Spleen (tissue), 11 donors: ENCODE measurements at regions not wholly inside any gene's neighbourhood (a gene's known extent, or its start where the extent isn't known, plus 50 kb on each side); places are given as distances from the start of the nearest gene placed in this dataset.

ENCODE experiments used
- DNase-seq: peaks from one replicate; pipeline ENCODE4 v3.0.0-alpha.2; 2020
- H3K27ac ChIP-seq, 8 donors: fragments of 200-600 bp; sonication (generic) in 7 of 8; 1 replicate in 4 of 8; 2 replicates in 4 of 8; pipeline versions ENCODE4 v1.5.0 to v1.8.0; 2016 to 2021; ENCODE audit warnings: inconsistent platforms in 4 of 8, mild to moderate bottlenecking in 4 of 8, moderate library complexity in 1 of 8
- H3K27me3 ChIP-seq, 7 donors: fragments of 200-600 bp; sonication (generic) in 6 of 7; replicated peaks in 1 of 7; 1 replicate in 4 of 7; 2 replicates in 3 of 7; pipeline versions ENCODE4 v1.5.0 to v1.8.0; 2016 to 2021; ENCODE audit warnings: inconsistent platforms in 3 of 7, mild to moderate bottlenecking in 1 of 7
- H3K36me3 ChIP-seq, 6 donors: fragments of 200-600 bp; sonication (generic) in 5 of 6; 1 replicate in 4 of 6; 2 replicates in 2 of 6; pipeline versions ENCODE4 v1.5.0 to v1.8.0; 2016 to 2021; ENCODE audit warnings: inconsistent platforms in 2 of 6
- H3K4me1 ChIP-seq, 6 donors: fragments of 200-600 bp; sonication (generic) in 5 of 6; 1 replicate in 3 of 6; 2 replicates in 3 of 6; pipeline versions ENCODE4 v1.5.0 to v1.8.0; 2016 to 2021; ENCODE audit warnings: inconsistent platforms in 3 of 6
- H3K4me3 ChIP-seq, 8 donors: fragments of 200-600 bp; sonication (generic) in 7 of 8; 1 replicate in 4 of 8; 2 replicates in 4 of 8; pipeline versions ENCODE4 v1.5.0 to v1.8.0; 2016 to 2021; ENCODE audit warnings: inconsistent platforms in 4 of 8, mild to moderate bottlenecking in 4 of 8, moderate library complexity in 2 of 8
- H3K9me3 ChIP-seq, 8 donors: fragments of 200-600 bp; sonication (generic) in 7 of 8; 1 replicate in 4 of 8; 2 replicates in 4 of 8; pipeline versions ENCODE4 v1.5.0 to v1.8.0; 2016 to 2021; ENCODE audit warnings: inconsistent platforms in 4 of 8
- POLR2A ChIP-seq, 3 donors: fragments of 450-650 bp; IDR thresholded peaks; one replicate each; pipeline ENCODE4 v1.5.1; 2017; ENCODE audit warnings: antibody characterized with exemption in 3 of 3, mild to moderate bottlenecking in 1 of 3
- POLR2AphosphoS5 ChIP-seq, 3 donors: sonication (generic); formaldehyde crosslinking; IDR thresholded peaks; one replicate each; pipeline ENCODE4 v1.5.1; 2017; ENCODE audit warnings: antibody characterized with exemption in 3 of 3
- WGBS, 5 donors: extraction: QIAGEN DNeasy Blood & Tissue Kit in 3 of 5; methylation state at CpG; one replicate each; pipeline versions ENCODE4 v1.1.5 to v1.1.7; 2013 to 2018; 5-methylcytosine and 5-hydroxymethylcytosine counted together
- intact Hi-C: fragments of 100-400 bp; cut with DNase I; formaldehyde crosslinking; loops from one replicate; pipeline ENCODE4 v1.15.0; 2023; ENCODE audit warnings: low total_unique reads
- TF ChIP-seq, protein P1 (sequence below), 11 experiments: fragments of 200-600 bp in 7 of 11; fragments of 450-650 bp in 4 of 11; sonication (generic) in 4 of 11; IDR thresholded peaks in 8 of 11; conservative IDR thresholded peaks in 3 of 11; 1 replicate in 7 of 11; 2 replicates in 4 of 11; pipeline versions ENCODE4 v1.4.0 to v1.8.0; 2016 to 2021; ENCODE audit warnings: antibody characterized with exemption in 11 of 11, inconsistent platforms in 4 of 11, mild to moderate bottlenecking in 1 of 11
- donor health status: healthy with polysubstance abuse.
- donor health status: DM: no; HTN: no; CAD: no; lungs with moderate emphysema.
- donor health status: DM: no; HTN: no; CAD: no.
- donor health status: Bipolar disorder and iron deficiency.
- donor health status: healthy.
- donor health status: DM: no; HTN: no; CAD: no.
- donor health status: DM: yes; HTN: yes; CAD: no.

DNA sequence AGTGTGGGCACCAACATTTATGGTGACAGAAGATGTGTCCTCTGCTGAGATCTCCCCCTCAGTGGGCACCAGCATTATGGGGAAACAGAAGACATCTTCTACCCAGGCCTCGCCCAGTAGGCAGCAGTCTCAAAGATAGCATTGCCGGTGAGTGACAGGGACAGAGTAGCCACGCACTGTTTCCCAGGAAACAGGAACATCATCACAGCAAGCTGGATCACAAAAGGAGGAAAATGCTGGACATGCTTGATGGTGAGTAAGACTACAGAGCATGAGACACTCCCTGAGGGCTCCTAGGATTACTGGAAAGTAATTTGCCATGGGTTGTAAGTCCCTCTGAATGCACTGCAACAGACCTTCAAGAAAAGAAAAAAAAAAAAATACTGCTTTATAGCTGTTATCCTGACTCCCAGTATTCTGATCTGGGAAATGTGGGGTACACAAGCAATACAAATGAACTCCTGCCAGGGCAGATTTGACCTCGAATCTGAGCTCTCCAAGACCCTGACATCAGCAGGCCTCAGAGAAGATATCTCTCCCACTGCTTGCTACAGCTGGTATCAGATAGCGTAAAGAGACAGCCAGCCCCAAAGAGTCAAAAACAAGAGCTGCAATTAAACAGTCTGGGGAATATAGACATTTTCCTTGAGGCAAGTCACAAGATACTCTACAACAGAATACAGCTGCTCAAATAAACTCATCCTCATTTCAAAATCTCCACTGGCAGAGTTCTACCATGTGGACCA lies 180.4 kb downstream of the RBM26 start:
- DNase-seq, result no peak
- Histone ChIP-seq H3K27me3 (no peaks in the 10 kb centered on the region), H3K4me1 (peaks cover 0 to 8% (median 0%) of the 10 kb centered on the region in 6 donors), H3K4me3 (no peak overlapping the region), H3K36me3 (no peaks in the 10 kb centered on the region), H3K9me3 (no peaks in the 10 kb centered on the region), H3K27ac (no peak overlapping the region)
- TF ChIP-seq, protein P1, sequence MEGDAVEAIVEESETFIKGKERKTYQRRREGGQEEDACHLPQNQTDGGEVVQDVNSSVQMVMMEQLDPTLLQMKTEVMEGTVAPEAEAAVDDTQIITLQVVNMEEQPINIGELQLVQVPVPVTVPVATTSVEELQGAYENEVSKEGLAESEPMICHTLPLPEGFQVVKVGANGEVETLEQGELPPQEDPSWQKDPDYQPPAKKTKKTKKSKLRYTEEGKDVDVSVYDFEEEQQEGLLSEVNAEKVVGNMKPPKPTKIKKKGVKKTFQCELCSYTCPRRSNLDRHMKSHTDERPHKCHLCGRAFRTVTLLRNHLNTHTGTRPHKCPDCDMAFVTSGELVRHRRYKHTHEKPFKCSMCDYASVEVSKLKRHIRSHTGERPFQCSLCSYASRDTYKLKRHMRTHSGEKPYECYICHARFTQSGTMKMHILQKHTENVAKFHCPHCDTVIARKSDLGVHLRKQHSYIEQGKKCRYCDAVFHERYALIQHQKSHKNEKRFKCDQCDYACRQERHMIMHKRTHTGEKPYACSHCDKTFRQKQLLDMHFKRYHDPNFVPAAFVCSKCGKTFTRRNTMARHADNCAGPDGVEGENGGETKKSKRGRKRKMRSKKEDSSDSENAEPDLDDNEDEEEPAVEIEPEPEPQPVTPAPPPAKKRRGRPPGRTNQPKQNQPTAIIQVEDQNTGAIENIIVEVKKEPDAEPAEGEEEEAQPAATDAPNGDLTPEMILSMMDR (IDR thresholded peaks at IDR 0.05 in 8 of 11, conservative IDR thresholded peaks at IDR 0.05 in 3 of 11), result no peak
- TF ChIP-seq POLR2AphosphoS5 (IDR thresholded peaks at IDR 0.05) (no peak), POLR2A (IDR thresholded peaks at IDR 0.05) (no peak)
- intact Hi-C loops, result no loop called here
- 51 to 74% (median 71%) methylated on average over 5 of the region's 5 CpGs for WGBS, 5 donors

DNA sequence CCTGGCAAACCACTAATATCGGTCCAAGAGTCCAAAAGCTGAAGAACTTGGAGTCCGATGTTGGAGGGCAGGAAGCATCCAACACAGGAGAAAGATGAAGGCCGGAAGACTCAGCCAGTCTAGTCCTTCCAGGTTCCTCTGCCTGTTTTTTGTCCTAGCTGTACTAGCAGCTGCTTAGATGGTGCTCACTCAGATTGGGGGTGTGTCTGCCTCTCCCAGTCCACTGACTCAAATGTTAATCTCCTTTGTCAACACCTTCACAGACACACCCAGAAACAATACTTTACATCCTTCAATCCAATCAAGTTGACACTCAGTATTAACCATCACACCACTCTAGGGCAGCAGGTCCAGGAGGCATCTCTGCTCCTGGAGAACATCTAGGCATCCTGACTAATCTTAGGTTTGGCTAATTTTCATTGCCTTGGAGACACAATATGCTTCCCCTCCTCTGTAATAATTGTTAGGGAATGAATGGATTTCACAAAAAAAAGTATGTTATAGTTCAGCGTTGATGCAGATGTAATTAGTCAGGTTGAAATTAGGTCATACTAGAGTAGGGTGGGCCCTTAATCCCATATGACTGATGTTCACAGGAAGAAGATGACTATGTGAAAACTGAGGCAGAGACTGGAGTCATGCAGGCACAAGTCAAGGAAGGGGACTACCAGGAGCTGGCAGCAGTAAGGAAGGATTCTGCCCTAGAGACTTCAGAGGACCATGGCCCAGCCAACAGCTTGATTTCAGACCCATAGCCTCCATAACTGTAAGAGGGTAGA lies 183.4 kb downstream of the RBM26 start:
- no peak overlapping the region for H3K27ac ChIP-seq
- intact Hi-C loops, result no loop called here
- 84 to 96% (median 95%) methylated on average over 4 of the region's 4 CpGs for WGBS, 5 donors
- H3K4me1 ChIP-seq, result peaks cover 0 to 7% (median 0%) of the 10 kb centered on the region in 6 donors
- DNase-seq, result no peak
- H3K36me3 ChIP-seq, result no peaks in the 10 kb centered on the region
- no peak overlapping the region for H3K4me3 ChIP-seq
- H3K9me3 ChIP-seq, result no peaks in the 10 kb centered on the region
- no peaks in the 10 kb centered on the region for H3K27me3 ChIP-seq
- TF ChIP-seq, protein P1 (IDR thresholded peaks at IDR 0.05 in 8 of 11, conservative IDR thresholded peaks at IDR 0.05 in 3 of 11), result no peak
- TF ChIP-seq POLR2A (IDR thresholded peaks at IDR 0.05) (no peak), POLR2AphosphoS5 (IDR thresholded peaks at IDR 0.05) (no peak)

DNA sequence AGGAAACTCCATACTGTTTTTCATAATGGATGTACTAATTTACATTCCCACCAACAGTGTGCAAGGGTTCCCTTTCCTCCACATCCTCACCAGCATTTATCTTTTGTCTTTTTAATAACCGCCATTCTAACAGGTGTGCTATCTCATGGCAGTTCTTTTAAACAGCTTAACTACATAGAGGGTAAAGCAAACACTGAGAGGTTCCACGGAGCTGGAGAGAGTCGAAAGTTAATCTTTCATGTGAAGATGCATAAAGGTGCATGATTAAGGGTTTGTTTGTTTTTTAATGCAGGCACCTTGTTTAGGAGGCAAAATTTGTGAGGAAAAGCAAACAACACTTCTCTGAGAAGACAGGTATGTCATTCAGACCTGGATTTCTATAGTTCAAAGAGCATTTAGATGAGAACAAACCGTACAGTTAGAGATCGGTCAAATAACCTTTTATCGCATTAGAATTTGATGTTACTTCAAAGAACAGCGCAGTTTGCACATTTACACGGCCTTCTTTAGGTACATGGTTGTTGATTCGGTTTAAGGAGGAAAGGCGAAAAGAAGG lies 193.9 kb downstream of the RBM26 start:
- Histone ChIP-seq H3K36me3 (no peaks in the 10 kb centered on the region), H3K9me3 (no peaks in the 10 kb centered on the region), H3K4me1 (no peaks in the 10 kb centered on the region), H3K27ac (no peak overlapping the region), H3K27me3 (peaks cover 0 to 5% (median 0%) of the 10 kb centered on the region in 7 donors), H3K4me3 (no peak overlapping the region)
- intact Hi-C loops, result no loop called here
- TF ChIP-seq, protein P1 (IDR thresholded peaks at IDR 0.05 in 8 of 11, conservative IDR thresholded peaks at IDR 0.05 in 3 of 11), result no peak
- TF ChIP-seq POLR2A (IDR thresholded peaks at IDR 0.05), result no peak
- TF ChIP-seq POLR2AphosphoS5 (IDR thresholded peaks at IDR 0.05), result no peak
- WGBS, 5 donors, result 86 to 92% (median 89%) methylated on average over 10 of the region's 10 CpGs
- DNase-seq, result no peak

DNA sequence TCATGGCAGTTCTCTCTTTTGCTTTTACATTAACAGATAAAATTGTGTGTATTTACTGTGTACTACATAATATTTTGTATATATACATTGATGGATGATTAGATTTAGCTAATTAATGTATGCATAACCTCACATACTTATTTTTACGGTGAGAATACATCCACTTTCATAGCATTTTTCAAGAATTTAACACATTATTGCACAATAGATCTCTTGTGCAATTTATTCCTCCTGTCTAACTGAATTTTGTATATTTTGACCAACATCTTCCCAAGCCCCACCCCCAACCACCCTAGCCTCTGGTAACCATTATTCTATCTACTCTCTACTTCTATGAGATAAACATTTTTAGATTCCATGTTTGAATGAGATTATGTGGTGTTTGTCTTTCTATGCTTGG lies 194.7 kb downstream of the RBM26 start:
- Histone ChIP-seq H3K4me3 (no peak overlapping the region), H3K4me1 (no peaks in the 10 kb centered on the region), H3K36me3 (no peaks in the 10 kb centered on the region), H3K27ac (no peak overlapping the region), H3K9me3 (no peaks in the 10 kb centered on the region), H3K27me3 (no peaks in the 10 kb centered on the region)
- WGBS, 5 donors, result 71 to 88% (median 76%) methylated on average over 1 of the region's 1 CpG
- TF ChIP-seq POLR2AphosphoS5 (IDR thresholded peaks at IDR 0.05), result no peak
- TF ChIP-seq, protein P1 (IDR thresholded peaks at IDR 0.05 in 8 of 11, conservative IDR thresholded peaks at IDR 0.05 in 3 of 11), result no peak
- TF ChIP-seq POLR2A (IDR thresholded peaks at IDR 0.05), result no peak
- no peak for DNase-seq
- intact Hi-C loops, result no loop called here
